Mononuclear cell (primary cell): ENCODE measurements at regions not wholly inside any gene's neighbourhood (a gene's known extent, or its start where the extent isn't known, plus 50 kb on each side); places are given as distances from the start of the nearest gene placed in this dataset.
"Not testable (repeated sequence)": the region's sequence is repeated elsewhere in the genome, so short reads cannot be mapped to it uniquely, and the experiment has no call there.

Experiments
- H3K27me3 ChIP-seq: 2 replicates; pipeline ENCODE4 v1.6.0; 2011; ENCODE audit warnings: low read length, control low read depth; ENCODE audit not compliant: insufficient read depth
- H3K4me1 ChIP-seq: 2 replicates; pipeline ENCODE4 v1.5.1; 2011; ENCODE audit warnings: mild to moderate bottlenecking, low read length, control low read depth; ENCODE audit not compliant: insufficient read depth
- H3K4me3 ChIP-seq: 2 replicates; pipeline ENCODE4 v1.5.1; 2011; ENCODE audit warnings: mild to moderate bottlenecking, low read length, moderate library complexity
- H3K9me3 ChIP-seq: 2 replicates; pipeline ENCODE4 v1.5.1; 2011; ENCODE audit warnings: low read depth, mild to moderate bottlenecking, control low read depth, low read length

GRCh38 chr2:59752071-59752470 lies 801.4 kb downstream of the BCL11A start:
- no peak overlapping the region for H3K4me3 ChIP-seq
- peaks cover 5% of the 10 kb centered on the region for H3K4me1 ChIP-seq
- no peaks in the 10 kb centered on the region for H3K27me3 ChIP-seq
- no peaks in the 10 kb centered on the region for H3K9me3 ChIP-seq

GRCh38 chr2:59751214-59751613 lies 802.2 kb downstream of the BCL11A start:
- not testable (repeated sequence) for H3K4me3 ChIP-seq, H3K4me1 ChIP-seq, H3K27me3 ChIP-seq, H3K9me3 ChIP-seq

- no peaks in the 10 kb centered on the region for H3K4me1 ChIP-seq
- no peaks in the 10 kb centered on the region for H3K9me3 ChIP-seq
- no peaks in the 10 kb centered on the region for H3K27me3 ChIP-seq
- no peak overlapping the region for H3K4me3 ChIP-seq
Observed at GRCh38 chr2:59746291-59746690, 807.2 kb downstream of the BCL11A start.

- H3K27me3 ChIP-seq, result no peaks in the 10 kb centered on the region
- no peaks in the 10 kb centered on the region for H3K4me1 ChIP-seq
- H3K4me3 ChIP-seq, result no peak overlapping the region
- H3K9me3 ChIP-seq, result no peaks in the 10 kb centered on the region
Observed at GRCh38 chr2:59745085-59745484, 808.4 kb downstream of the BCL11A start.

- H3K4me3 ChIP-seq, result no peak overlapping the region
- H3K27me3 ChIP-seq, result no peaks in the 10 kb centered on the region
- H3K9me3 ChIP-seq, result no peaks in the 10 kb centered on the region
- no peaks in the 10 kb centered on the region for H3K4me1 ChIP-seq
Observed at GRCh38 chr2:59744436-59744835, 809.0 kb downstream of the BCL11A start.

GRCh38 chr2:59741840-59742239 lies 811.6 kb downstream of the BCL11A start:
- no peaks in the 10 kb centered on the region for H3K4me1 ChIP-seq
- H3K9me3 ChIP-seq, result no peaks in the 10 kb centered on the region
- no peaks in the 10 kb centered on the region for H3K27me3 ChIP-seq
- H3K4me3 ChIP-seq, result no peak overlapping the region

GRCh38 chr2:59739166-59739565 lies 814.3 kb downstream of the BCL11A start:
- Histone ChIP-seq H3K4me1 (no peaks in the 10 kb centered on the region), H3K9me3 (no peaks in the 10 kb centered on the region)

GRCh38 chr2:59737299-59737698 lies 816.2 kb downstream of the BCL11A start:
- Histone ChIP-seq H3K27me3 (no peaks in the 10 kb centered on the region), H3K4me3 (no peak overlapping the region), H3K9me3 (no peaks in the 10 kb centered on the region), H3K4me1 (no peaks in the 10 kb centered on the region)

More at GRCh38 chr2:59739166-59739565, 814.3 kb downstream of the BCL11A start:
- H3K4me3 ChIP-seq, result no peak overlapping the region
- no peaks in the 10 kb centered on the region for H3K27me3 ChIP-seq

GRCh38 chr2:59734743-59735142 lies 818.7 kb downstream of the BCL11A start:
- no peaks in the 10 kb centered on the region for H3K27me3 ChIP-seq
- H3K4me3 ChIP-seq, result no peak overlapping the region
- no peaks in the 10 kb centered on the region for H3K4me1 ChIP-seq
- no peaks in the 10 kb centered on the region for H3K9me3 ChIP-seq

GRCh38 chr2:59733970-59734369 lies 819.5 kb downstream of the BCL11A start:
- no peaks in the 10 kb centered on the region for H3K4me1 ChIP-seq
- no peaks in the 10 kb centered on the region for H3K27me3 ChIP-seq
- H3K4me3 ChIP-seq, result no peak overlapping the region
- no peaks in the 10 kb centered on the region for H3K9me3 ChIP-seq

GRCh38 chr2:59733567-59733930 lies 819.9 kb downstream of the BCL11A start:
- Histone ChIP-seq H3K4me1 (no peaks in the 10 kb centered on the region), H3K27me3 (no peaks in the 10 kb centered on the region), H3K4me3 (no peak overlapping the region), H3K9me3 (no peaks in the 10 kb centered on the region)

GRCh38 chr2:59732871-59733566 lies 820.4 kb downstream of the BCL11A start:
- Histone ChIP-seq H3K4me1 (no peaks in the 10 kb centered on the region), H3K27me3 (no peaks in the 10 kb centered on the region), H3K9me3 (no peaks in the 10 kb centered on the region), H3K4me3 (no peak overlapping the region)

- H3K4me3 ChIP-seq, result no peak overlapping the region
- H3K27me3 ChIP-seq, result no peaks in the 10 kb centered on the region
- H3K4me1 ChIP-seq, result peaks cover 5% of the 10 kb centered on the region
- H3K9me3 ChIP-seq, result no peaks in the 10 kb centered on the region
Observed at GRCh38 chr2:59727121-59727590, 826.3 kb downstream of the BCL11A start.

- no peak overlapping the region for H3K4me3 ChIP-seq
- H3K27me3 ChIP-seq, result no peaks in the 10 kb centered on the region
- H3K9me3 ChIP-seq, result no peaks in the 10 kb centered on the region
- H3K4me1 ChIP-seq, result peaks cover 5% of the 10 kb centered on the region
Observed at GRCh38 chr2:59726228-59727120, 827.0 kb downstream of the BCL11A start.

- Histone ChIP-seq H3K4me3 (no peak overlapping the region), H3K27me3 (no peaks in the 10 kb centered on the region), H3K9me3 (no peaks in the 10 kb centered on the region), H3K4me1 (peaks cover 5% of the 10 kb centered on the region)
Observed at GRCh38 chr2:59724746-59725145, 828.7 kb downstream of the BCL11A start.
